ENCODE measurements at regions not wholly inside any gene's neighbourhood (a gene's known extent, or its start where the extent isn't known, plus 50 kb on each side); places are given as distances from the start of the nearest gene placed in this dataset.
"Not testable (repeated sequence)": the region's sequence is repeated elsewhere in the genome, so short reads cannot be mapped to it uniquely, and the experiment has no call there.

DNA sequence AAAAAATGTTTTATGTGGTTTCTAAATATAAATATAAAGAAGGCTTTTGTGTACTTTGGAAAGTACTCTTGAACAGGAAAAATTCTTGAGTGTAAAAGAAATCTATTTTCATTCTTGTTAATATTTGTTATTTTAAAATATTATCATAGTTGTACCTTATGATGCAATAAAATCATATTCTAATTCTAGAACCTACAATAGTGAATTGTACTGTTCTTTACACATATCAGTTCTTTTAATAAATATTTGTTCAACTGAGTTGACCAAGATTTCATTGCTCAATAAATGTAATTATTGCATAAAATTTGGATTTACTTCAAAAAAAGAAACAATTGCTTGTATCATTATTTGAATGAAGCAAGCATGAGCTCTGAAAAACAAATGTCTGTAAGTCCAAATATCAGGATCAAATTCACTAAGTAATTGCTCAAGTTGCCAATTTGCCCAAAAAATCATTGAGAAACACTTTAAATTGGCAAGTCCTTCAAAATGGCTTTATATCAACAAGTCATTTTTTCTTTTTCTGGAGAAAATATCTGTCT lies 191.6 kb upstream of the SLC16A7 start:
- no peak for DNase-seq

- DNase-seq = peak; percentile 39
These were observed 192.4 kb upstream of the SLC16A7 start for GRCh38 chr12:59403259-59403932.

GRCh38 chr12:59401862-59402261 lies 194.0 kb upstream of the SLC16A7 start:
- no peak for DNase-seq

DNA sequence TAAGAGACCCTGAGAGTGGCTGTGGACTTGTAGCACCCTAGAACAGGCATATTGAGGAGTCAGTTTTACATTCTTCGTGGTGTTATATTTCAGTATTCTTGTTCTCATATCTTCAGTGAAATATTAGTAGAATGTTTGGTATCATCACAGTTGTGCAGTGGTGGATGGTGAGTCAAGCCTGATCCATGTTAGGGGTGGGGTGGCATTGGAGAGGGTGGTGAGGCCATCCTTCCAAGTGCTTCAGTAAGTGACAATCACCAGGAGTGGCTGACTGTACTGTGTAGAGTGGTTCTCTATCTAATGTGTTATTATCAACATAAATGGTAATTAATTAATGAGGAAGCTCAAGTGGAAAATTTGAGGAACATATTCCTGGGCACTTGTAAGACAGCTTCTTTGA lies 197.7 kb upstream of the SLC16A7 start:
- peak; percentile 56 for DNase-seq

DNA sequence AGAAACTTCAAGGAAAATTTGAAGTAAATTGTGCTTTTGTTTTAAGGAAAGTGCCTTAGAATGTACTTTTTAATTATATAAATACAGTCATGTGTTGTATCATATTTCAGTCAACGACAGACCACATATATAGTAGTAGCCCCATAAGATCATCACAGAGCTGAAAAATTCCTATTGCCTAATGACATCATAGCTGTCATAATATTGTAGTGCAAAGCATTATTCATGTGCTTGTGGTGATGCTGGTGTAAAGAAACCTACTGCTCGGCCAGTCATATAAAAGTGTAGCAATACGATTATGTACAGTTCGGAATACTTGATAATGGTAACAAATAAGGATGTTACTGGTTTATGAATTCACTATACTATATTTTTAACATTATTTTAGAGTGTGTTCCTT lies 198.9 kb upstream of the SLC16A7 start:
- no peak for DNase-seq

GRCh38 chr12:59396519-59396918 lies 199.3 kb upstream of the SLC16A7 start:
- DNase-seq = no peak

GRCh38 chr12:59395310-59395709 lies 200.5 kb upstream of the SLC16A7 start:
- not testable (repeated sequence) for DNase-seq

- no peak for DNase-seq
These were observed 202.3 kb upstream of the SLC16A7 start for GRCh38 chr12:59393506-59393905.

- no peak for DNase-seq
These were observed 205.8 kb upstream of the SLC16A7 start for GRCh38 chr12:59389968-59390576.

GRCh38 chr12:59388694-59389093 lies 207.1 kb upstream of the SLC16A7 start:
- DNase-seq = no peak

DNA sequence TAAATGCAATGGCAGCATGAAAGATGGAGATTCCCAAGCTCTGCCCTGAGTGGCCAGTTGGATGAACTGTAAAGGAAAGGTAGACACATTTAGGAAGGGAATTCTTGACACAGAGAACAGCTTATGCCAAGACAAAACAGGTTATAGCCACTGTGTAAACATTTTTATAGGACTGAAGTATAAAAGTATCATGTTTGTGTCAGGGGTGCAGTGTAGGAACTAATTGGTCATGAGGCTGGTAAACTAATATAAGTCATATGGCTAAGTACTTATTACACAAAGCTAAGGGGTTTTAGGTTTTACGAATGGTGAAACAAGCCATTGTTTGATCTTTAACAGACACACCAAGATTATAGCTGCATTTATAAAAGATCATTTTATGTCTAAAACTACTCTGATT lies 207.7 kb upstream of the SLC16A7 start:
- DNase-seq = no peak

GRCh38 chr12:59386236-59386635 lies 209.6 kb upstream of the SLC16A7 start:
- DNase-seq = no peak

- no peak for DNase-seq
These were observed 212.6 kb upstream of the SLC16A7 start for GRCh38 chr12:59383079-59383822.

DNA sequence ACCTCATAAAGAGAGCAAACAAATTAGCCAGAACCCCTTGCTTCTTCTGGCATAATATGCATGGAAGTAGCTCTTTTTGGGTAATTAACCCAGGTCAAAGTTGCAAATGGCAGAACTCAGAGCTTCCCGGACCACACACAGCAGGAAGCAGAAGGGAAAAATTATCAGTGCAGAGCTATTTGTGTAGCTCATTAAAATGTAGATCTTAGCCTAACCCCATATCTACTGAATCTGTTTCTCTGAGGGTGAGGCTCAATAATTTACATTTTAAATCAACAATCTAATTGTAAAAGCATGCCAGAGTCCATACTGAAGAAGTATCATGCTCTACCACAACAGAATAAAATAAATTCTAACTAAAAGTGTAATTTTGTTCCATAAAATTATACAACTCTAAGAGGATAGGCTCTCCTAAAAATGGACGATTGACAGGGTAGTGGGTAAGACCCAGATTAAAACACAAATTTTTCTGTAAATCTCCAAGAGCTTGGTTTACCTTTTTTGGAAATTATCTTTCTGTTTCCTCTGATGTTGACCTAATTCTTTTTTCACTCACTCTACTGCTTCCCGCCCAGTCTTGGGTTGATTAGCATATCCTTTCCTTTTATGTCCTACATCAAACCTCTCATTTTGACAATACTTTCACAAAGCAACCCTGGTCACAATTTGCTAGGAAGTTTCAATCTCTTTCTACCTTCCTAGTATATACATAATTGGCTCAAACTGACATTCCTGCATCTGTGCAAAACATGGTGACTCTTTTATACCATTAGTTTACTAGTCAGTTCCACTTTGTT lies 213.3 kb upstream of the SLC16A7 start:
- DNase-seq = no peak

- no peak for DNase-seq
These were observed 214.7 kb upstream of the SLC16A7 start for GRCh38 chr12:59381106-59381505.

DNA sequence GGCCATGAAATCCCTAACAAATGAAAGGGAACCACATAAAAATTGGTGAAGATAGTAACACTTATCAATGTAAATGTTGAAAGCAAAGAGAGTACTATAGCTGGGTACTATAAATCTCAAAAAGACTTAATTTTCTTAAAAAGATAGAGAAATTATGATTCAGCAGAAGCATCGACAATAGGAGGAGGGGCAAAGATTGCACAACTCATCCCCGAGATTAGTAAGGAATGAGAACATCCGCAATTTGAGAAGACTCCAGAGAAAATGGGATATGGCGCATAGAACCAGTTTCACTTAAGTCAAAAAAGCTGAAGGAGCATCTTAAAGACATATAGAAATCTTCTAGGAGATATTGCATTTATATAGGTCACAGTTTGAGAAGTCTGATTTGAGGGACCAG lies 220.2 kb upstream of the SLC16A7 start:
- DNase-seq = no peak

- no peak for DNase-seq
These were observed 221.0 kb upstream of the SLC16A7 start for GRCh38 chr12:59374783-59375182.

DNA sequence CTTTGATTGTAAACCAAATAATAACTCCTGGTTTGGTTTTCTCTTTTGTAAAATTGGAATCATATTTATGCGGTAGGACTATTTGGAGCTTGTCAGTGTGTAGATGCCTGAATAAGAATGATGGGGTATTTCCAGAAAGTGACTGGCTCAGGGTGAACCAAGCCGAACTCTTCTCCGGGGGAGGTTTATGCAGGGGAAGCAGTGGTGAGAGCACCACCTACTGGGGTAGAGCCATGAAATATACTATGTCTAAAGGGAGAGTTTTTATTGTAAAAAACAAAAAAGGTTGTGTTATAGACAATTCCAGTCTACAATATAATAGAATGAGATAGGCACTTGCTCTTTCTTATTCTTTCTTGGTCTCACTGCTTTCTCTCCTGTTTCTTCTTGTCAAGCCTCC lies 222.9 kb upstream of the SLC16A7 start:
- no peak for DNase-seq

DNA sequence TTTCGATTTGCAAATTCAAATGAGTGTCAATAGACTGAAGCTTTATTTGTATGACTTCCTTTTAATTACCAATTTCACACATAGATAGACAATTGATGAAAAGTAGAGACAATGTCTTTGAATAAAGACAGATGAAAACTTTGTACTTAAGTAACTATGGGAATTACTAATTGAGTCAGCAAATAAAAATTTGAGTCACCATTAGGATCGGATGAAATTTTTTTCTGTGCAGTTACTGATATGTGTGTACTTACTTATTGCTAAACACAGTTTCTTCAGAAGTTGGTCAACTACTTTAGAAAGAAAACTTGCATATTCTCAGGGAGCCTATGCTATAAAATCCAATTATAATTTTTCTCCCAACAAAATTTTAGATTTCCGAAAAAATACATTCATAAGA lies 224.9 kb upstream of the SLC16A7 start:
- DNase-seq = no peak

DNA sequence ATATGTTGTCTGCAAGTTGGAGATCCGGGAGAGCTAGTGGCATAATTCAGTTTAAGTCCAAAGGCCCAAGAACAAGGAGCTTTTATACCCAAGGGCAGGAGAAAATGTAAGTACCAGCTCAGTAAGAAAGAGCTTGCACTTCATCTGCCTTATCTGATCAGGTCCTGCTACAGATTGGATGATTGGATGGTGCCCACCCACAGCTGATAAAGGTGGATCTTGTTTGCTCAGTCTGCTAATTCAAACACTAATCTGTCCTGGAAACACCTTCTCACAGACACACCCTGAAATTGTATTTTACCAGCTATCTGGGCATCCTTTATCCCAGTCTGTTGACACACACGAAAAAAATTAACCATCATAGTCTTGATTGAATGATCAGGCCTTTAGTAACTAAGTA lies 230.7 kb upstream of the SLC16A7 start:
- no peak for DNase-seq

- no peak for DNase-seq
These were observed 238.0 kb upstream of the SLC16A7 start for GRCh38 chr12:59357811-59358210.

- not testable (repeated sequence) for DNase-seq
These were observed 249.6 kb upstream of the SLC16A7 start for GRCh38 chr12:59346248-59346647.

DNA sequence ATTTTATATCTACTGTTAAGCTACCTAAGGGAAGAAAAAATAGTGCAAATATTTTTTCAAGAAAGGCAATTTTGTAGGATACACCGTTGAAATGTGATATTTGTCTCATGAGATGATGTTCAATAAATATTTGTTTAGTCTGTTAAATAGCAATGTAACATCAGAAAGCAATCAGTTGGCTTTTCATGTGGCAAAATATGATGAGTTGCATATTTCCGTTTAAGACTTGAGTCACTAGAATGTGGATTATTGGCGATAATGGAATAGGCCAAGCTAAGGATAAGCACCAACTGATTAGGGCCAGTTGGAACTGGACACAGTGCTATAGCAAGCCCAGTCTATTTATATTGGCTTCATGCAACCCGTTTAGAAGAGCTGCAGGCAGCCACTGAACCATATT lies 250.4 kb upstream of the SLC16A7 start:
- DNase-seq = no peak

Measured in NCI-H1105 treated with DMSO at 0.1 percent for 48 hours (cell line).